ENCODE measurements at regions not wholly inside any gene's neighbourhood (a gene's known extent, or its start where the extent isn't known, plus 50 kb on each side); places are given as distances from the start of the nearest gene placed in this dataset.
A peak's percentile ranks its signal among the peaks of the same experiment; 100 is the strongest.

DNA sequence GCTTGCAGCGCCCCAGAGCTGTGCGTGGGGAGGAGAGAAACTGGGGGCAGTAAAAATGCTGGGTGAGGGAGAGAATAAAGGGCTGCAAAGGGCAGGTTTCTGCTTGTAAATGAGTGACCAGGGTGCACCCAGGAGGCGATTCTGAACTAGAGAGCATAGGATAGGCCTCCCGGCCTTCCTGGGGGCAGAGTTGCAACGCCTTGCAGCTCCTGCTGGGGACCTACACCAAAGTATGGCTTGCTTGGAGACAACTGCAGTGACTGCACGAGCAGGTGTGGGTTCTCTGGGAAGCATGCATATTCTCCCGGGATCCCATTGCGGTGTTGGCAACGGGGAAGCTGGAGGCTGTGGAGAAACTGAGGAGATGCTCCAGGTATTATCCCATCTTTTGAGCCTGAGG lies 111.6 kb upstream of the SPACA1 start:
- TF ChIP-seq, protein P1, sequence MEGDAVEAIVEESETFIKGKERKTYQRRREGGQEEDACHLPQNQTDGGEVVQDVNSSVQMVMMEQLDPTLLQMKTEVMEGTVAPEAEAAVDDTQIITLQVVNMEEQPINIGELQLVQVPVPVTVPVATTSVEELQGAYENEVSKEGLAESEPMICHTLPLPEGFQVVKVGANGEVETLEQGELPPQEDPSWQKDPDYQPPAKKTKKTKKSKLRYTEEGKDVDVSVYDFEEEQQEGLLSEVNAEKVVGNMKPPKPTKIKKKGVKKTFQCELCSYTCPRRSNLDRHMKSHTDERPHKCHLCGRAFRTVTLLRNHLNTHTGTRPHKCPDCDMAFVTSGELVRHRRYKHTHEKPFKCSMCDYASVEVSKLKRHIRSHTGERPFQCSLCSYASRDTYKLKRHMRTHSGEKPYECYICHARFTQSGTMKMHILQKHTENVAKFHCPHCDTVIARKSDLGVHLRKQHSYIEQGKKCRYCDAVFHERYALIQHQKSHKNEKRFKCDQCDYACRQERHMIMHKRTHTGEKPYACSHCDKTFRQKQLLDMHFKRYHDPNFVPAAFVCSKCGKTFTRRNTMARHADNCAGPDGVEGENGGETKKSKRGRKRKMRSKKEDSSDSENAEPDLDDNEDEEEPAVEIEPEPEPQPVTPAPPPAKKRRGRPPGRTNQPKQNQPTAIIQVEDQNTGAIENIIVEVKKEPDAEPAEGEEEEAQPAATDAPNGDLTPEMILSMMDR (IDR thresholded peaks at IDR 0.05) = no peak
- Histone ChIP-seq H3K79me2 (no peaks in the 10 kb centered on the region), H3K27me3 (ENCODE audit: control insufficient read depth, insufficient read depth, low read length) (no peaks in the 10 kb centered on the region), H3K4me1 (no peaks in the 10 kb centered on the region), H3K4me2 (ENCODE audit: low read length) (no peak overlapping the region), H3K9ac (no peak overlapping the region), H3K9me3 (ENCODE audit: control insufficient read depth, low read length) (no peaks in the 10 kb centered on the region), H2AFZ (no peak overlapping the region), H3K4me3 (ENCODE audit: low read depth, low read length) (no peak overlapping the region), H3K27ac (no peak overlapping the region), H3K36me3 (ENCODE audit: control insufficient read depth, insufficient read depth, low read length) (no peaks in the 10 kb centered on the region)

DNA sequence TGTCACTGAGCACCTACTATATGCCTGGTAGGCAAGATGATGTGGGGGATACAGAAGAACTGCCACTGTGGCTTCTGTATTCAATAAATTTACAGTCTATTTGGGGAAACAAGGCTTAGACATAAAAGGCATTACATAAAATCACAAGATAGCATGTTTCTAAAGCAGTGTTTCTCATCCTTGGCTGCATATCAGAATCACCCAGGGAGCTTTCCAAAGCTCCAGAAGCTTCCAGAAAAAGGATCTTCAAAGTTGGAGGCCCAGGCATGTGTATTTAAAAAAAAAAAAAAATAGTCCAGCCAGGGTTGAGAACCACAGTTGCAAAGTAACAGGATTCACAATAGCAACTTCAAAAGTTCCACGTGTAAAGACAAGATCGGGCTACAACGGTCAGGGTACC lies 112.4 kb upstream of the SPACA1 start:
- no peak overlapping the region for H2AFZ ChIP-seq
- H3K4me3 ChIP-seq (ENCODE audit: low read depth, low read length) = no peak overlapping the region
- H3K36me3 ChIP-seq (ENCODE audit: control insufficient read depth, insufficient read depth, low read length) = no peaks in the 10 kb centered on the region
- no peaks in the 10 kb centered on the region for H3K4me1 ChIP-seq
- H3K9ac ChIP-seq = no peak overlapping the region
- H3K27ac ChIP-seq = no peak overlapping the region
- no peaks in the 10 kb centered on the region for H3K9me3 ChIP-seq (ENCODE audit: control insufficient read depth, low read length)
- H3K27me3 ChIP-seq (ENCODE audit: control insufficient read depth, insufficient read depth, low read length) = no peaks in the 10 kb centered on the region
- no peak overlapping the region for H3K4me2 ChIP-seq (ENCODE audit: low read length)
- TF ChIP-seq, protein P1 (IDR thresholded peaks at IDR 0.05) = no peak
- H3K79me2 ChIP-seq = no peaks in the 10 kb centered on the region

DNA sequence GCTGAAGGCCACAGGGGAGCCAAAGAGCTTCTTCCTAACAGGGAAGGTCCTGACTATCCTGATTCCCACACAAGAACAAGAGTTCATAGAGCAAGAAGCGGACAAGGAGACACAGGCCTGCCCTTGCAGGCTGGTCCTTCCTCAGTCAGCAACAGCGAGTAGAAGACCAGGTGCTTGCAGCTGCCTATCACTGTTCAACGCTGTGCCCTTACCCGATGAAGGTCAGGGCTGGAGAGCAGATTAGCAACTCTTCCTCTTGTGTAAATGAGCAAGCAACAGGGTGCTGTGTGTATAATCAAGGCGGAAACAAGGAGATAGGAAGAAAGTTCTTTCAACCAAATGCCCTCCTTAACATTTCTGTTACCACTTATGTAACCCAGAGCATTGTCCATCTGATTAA lies 115.3 kb upstream of the SPACA1 start:
- no peaks in the 10 kb centered on the region for H3K27me3 ChIP-seq (ENCODE audit: control insufficient read depth, insufficient read depth, low read length)
- H3K9ac ChIP-seq = no peak overlapping the region
- H3K4me2 ChIP-seq (ENCODE audit: low read length) = no peak overlapping the region
- no peaks in the 10 kb centered on the region for H3K9me3 ChIP-seq (ENCODE audit: control insufficient read depth, low read length)
- H3K79me2 ChIP-seq = no peaks in the 10 kb centered on the region
- H3K4me3 ChIP-seq (ENCODE audit: low read depth, low read length) = no peak overlapping the region
- TF ChIP-seq, protein P1 (IDR thresholded peaks at IDR 0.05) = no peak
- H2AFZ ChIP-seq = no peak overlapping the region
- H3K4me1 ChIP-seq = no peaks in the 10 kb centered on the region
- no peaks in the 10 kb centered on the region for H3K36me3 ChIP-seq (ENCODE audit: control insufficient read depth, insufficient read depth, low read length)
- H3K27ac ChIP-seq = no peak overlapping the region

DNA sequence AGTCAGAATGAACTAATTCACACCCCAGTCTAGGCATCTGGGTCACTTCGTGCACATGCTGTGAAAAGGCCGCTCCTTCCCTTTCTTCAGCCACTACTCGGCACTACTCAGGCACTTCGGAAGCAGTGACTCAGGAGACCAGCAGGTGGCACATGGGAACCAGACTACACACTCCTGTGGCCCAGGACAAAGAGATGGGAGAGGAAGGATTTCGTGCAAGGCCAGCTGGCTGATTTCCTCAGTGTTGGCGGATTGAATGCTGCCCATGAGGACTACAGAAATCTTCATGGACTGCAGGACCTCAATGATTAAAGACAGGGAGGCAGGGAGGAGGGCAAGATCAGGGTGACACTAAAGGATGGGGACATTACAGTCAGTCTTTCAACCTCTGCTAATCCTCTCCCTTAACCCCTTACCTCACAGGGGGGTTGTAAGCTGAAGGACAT lies 117.8 kb upstream of the SPACA1 start:
- Histone ChIP-seq H3K4me3 (ENCODE audit: low read depth, low read length) (no peak overlapping the region), H3K27ac (no peak overlapping the region), H3K79me2 (no peaks in the 10 kb centered on the region), H3K36me3 (ENCODE audit: control insufficient read depth, insufficient read depth, low read length) (no peaks in the 10 kb centered on the region), H3K27me3 (ENCODE audit: control insufficient read depth, insufficient read depth, low read length) (no peaks in the 10 kb centered on the region), H3K4me2 (ENCODE audit: low read length) (no peak overlapping the region), H2AFZ (peak overlapping the region; percentile 40), H3K9me3 (ENCODE audit: control insufficient read depth, low read length) (no peaks in the 10 kb centered on the region), H3K9ac (no peak overlapping the region), H3K4me1 (no peaks in the 10 kb centered on the region)
- TF ChIP-seq, protein P1 (IDR thresholded peaks at IDR 0.05) = peak; percentile 87

DNA sequence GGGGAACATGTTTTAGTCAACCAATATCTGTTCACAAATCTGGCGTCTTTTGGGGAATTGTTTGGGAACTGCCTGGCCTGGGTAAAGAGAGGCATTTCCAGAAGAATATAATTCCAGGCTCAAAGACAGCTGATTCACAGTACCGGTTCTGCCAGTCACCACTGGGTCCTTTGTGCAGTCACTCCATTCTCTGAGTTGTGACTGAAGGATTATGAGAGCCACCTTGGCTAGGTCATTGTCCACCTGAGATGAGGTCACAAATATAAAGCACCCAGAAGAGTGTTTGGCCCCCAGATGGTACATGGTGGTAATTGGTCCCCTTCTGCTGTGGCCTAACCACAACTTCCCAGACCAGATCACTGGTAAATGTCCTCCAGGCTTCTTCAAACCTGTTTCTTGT lies 121.0 kb upstream of the SPACA1 start:
- H3K4me2 ChIP-seq (ENCODE audit: low read length) = no peak overlapping the region
- no peak overlapping the region for H2AFZ ChIP-seq
- TF ChIP-seq, protein P1 (IDR thresholded peaks at IDR 0.05) = no peak
- no peaks in the 10 kb centered on the region for H3K27me3 ChIP-seq (ENCODE audit: control insufficient read depth, insufficient read depth, low read length)
- H3K9ac ChIP-seq = no peak overlapping the region
- H3K4me3 ChIP-seq (ENCODE audit: low read depth, low read length) = no peak overlapping the region
- no peak overlapping the region for H3K27ac ChIP-seq
- no peaks in the 10 kb centered on the region for H3K79me2 ChIP-seq
- no peaks in the 10 kb centered on the region for H3K4me1 ChIP-seq
- no peaks in the 10 kb centered on the region for H3K9me3 ChIP-seq (ENCODE audit: control insufficient read depth, low read length)
- H3K36me3 ChIP-seq (ENCODE audit: control insufficient read depth, insufficient read depth, low read length) = no peaks in the 10 kb centered on the region
